HG03095 (cell line): ENCODE measurements at regions not wholly inside any gene's neighbourhood (a gene's known extent, or its start where the extent isn't known, plus 50 kb on each side); places are given as distances from the start of the nearest gene placed in this dataset.
"Not testable (repeated sequence)": the region's sequence is repeated elsewhere in the genome, so short reads cannot be mapped to it uniquely, and the experiment has no call there.

Source experiments
- ATAC-seq: cut with Tn5 transposase; IDR thresholded peaks from one replicate; pipeline ENCODE4 v1.9.1; 2021; ENCODE audit warnings: moderate library complexity; ENCODE audit not compliant: unreplicated experiment

DNA sequence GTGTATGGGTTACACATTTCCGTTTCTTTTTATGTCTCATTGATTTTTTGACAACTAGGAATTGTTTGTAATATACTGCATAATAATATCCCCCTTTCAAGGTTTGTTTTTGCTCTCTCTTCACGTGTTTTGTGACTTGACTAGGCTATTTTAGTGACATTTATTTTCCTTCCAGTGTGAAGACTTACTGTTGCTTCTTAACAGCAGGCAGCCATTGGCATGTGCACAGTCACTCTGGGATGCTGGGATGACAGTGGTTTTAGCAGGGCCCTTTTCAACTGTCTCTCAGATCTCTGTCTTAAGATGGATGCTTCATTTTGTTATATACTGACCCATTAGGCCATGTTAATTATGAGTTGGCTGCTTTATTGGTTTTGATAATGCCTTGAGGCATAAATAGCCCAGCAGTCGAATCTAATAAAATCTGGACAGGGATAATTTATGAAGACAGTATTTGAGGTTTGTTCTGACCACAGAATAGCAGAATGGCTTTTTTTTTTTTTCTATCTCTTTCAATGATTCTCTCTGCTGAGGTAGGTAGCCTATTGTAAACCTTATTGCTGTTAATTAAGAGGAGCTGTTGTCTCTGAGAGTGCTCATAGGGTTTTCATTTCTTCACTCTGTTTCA is 536.0 kb downstream of the GABRG2 start:
- no peak for ATAC-seq

DNA sequence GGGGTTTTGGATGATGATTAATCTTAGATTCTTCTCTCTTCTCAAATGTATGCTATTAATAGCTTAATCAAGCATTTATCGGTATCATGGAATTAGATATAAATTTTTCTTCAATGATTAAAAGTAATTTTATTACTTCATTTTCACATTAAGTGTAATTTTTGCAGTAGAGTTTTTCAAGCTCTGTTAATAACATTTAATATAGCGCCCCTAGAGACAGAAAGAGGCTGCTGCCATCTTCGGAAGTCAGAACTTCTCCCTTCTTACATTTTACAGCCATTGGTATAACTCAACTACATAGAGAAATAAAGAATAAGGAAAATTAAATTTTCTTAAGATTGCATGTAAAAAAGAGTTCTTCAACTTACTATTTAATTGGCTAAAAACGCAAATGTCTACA is 540.3 kb downstream of the GABRG2 start:
- no peak for ATAC-seq

DNA sequence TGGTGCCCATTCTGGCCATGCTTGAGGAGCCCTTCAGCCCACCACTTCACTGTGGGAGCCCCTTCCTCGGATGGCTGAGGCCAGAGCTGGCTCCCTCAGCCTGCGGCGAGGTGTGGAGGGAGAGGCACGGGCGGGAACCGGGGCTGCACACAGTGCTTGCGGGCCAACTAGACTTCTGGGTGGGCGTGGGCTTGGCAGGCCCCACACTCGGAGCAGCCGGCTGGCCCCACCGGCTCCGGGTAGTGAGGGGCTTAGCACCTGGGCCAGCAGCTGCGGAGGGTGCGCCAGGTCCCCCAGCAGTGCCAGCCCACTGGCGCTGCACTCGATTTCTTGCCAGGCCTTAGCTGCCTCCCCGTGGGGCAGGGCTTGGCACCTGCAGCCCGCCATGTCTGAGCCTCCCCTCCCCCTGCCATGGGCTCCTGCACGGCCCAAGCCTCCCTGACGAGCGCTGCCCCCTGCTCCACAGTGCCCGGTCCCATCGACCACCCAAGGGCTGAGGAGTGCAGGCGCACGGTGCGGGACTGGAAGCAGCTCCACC is 554.2 kb downstream of the GABRG2 start:
- ATAC-seq: not testable (repeated sequence)

DNA sequence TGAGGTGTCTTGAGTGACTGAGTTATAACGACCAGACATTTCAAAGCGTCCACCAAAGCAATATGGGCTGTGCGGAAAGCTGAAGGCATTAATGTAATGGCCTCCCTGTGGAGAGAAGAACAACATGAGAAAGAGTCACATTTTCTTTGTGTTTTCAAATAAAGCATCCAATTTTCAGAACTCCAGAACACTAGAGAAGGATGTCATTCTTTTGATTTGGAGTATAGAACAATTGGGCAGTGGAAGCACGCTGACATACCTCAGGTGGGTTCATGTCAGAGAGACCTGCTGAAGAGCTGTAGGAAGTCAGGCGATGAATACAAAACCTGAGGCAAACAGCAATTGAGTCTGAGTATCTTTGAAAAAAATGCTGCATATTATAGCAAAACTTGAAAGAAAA is 556.5 kb downstream of the GABRG2 start:
- ATAC-seq: no peak

DNA sequence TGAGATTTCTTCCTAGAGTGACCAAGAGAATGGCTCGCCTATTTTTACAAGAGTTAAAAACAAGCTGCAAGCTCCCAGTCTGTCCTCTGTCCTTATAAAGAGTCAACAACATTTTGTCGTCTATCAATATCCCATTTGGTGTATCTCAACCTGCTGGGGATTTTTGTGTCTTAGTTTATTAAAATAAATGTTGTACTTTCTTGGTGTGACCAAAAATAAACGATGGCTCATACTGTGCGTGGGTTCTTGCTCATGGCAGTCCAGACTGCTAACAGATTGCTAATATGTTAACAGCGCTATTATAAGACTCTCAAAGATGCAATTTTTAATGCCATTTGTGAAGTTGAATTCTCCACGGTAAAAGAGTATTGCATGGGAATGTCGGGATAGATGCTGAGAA is 569.9 kb downstream of the GABRG2 start:
- ATAC-seq: no peak

DNA sequence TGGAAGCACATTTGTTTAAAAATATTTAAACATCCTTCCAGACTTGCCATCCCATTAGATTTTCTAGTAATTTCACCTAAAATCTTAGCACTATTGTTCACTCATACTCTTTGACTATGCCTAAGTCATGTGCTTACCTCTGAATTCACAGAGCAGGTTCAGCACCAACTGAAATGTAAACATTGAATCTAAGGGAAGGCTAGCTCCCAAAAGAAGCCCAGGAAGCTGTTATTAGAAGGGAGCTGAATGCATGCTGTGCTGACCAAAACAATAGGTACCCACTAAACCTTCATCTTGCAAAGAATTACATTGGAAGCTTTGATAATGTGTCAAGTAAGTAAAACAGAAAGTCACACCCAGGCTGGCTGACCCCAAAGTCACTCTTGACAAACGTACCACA is 571.3 kb downstream of the GABRG2 start:
- ATAC-seq: no peak

DNA sequence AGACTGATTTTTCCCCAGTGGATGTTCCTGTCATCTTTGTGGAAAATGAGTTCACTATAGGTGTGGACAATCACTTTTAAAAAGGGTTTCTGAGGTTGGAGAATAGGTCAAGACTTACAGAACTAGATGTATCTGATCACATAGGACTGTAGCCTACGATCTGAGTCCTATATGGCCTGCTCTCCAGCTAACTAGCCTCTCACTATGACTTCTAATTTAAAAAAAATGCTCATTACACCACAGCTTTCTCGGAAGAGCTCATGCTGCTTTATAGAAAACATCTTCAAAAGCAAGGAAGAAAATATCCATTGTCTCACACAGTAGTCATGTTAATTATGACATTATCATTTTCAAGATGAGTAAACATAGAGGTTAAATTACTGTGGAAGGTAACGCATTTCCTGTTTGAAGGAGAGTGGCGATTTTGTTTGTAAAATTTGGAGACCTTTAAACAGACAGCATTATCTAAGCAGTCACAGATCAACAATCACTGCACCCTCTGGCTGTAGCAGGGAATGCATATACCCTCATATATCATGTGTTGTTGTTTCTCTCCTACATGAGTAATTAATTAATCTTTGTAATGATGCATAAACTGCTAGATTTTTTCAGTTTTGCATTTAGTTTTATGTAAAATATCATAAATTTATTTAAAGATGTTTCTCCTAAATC is 573.7 kb downstream of the GABRG2 start:
- ATAC-seq: no peak

DNA sequence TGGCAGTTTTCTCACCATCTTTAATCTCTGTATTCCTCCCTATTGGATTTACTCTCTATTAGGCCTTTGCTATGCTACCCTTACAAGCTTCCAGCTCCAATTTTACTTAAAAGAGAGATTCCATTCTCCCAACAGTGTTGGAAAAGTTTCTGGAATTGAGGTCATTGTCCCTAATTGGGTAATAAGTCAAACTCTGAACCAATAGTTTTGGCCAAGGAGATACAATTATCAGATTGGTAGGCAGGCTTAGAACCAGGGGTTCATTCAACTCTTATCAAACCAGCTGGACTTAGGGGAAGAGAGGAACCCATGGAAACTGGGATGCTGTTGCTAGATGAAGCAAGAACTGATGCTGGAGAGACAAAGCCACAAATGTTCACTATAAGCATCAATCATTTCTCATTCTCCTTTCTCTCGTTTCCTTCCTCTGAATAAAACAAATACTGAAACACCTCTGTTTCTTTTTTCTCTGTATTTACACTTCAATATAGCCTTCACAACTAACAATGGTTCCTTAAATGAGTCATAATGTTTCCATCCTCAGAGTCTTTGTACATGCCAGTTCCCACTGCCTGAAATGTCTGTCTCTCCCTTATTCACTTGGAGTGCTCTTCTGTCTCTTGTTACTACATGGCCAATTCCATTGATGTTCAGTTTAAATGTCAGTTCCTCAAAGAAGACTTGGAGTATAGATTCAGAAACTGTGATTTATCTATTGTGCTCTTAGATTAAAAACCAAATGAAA is 587.3 kb downstream of the GABRG2 start:
- ATAC-seq: no peak

DNA sequence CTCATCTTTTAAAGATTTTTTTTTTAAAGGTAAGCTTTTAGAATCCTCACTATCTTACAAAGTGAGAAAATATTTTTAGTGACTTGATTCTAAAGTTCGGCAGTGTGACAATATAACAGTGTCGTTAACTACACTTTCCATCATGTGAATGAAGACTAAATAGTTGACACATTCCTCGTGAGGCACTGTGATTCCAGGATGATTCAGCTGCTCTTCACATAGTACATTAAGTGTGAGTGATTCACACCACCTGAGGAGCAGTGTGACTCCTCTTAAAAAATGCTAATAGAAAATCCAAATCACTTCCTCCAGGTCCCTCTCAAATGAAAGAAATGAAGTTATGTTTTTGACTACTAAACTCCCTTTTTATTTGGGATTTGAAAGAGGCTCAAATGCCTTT is 589.5 kb downstream of the GABRG2 start:
- no peak for ATAC-seq

DNA sequence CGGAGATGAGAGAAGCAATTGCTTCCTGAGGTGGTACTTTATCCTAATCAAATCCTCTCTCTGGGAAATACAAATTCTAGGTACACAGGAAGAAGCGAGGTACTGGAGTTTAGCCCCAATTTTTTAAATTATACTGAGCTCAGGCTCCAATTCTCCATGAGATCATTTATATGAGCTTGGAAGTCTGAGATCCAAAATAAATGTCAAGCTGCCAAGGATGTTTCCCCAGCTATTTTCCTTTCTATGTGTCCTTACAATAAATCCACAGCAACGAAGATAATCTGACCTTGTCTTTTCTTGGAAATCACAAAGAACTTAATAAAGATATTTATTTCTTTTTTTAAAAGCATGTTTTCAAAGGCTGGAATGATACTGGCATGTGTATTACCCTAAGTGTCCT is 597.3 kb downstream of the GABRG2 start:
- no peak for ATAC-seq

DNA sequence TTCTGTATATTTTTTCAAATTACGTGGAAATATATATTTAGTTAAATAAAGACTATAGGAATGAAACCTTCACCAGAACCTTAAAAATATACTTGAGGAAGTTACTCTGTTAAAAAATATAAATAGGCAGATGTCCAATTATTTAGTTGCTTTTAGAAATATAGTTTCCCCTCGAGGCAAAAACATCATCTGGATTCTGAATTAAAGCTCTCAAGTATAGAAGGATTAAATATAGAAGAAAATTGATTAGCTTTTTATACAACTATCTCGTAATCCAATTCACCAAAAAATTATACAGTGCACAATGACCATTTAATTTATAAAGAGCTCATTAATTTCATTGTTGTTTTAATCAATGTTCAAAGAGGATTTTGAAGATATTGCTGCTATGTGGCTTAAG is 601.4 kb downstream of the GABRG2 start:
- no peak for ATAC-seq

DNA sequence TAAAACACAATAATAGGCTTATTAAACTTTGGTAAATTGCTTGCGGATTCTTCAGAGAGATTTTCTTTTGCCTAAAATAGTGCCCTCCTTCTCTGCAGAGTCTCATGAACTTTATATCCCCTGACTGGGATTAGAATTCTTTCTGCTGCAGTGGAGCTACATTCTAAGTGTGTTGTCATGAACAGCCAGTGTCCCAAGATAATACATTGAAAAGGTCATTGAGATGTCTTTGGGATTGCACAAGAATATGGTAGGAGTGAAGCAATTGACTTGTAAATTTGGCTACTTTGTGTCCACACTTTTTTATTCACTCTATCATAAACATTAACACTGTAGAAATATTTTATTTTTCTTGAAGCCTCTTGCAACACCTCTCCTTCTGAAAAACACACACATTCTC is 604.5 kb downstream of the GABRG2 start:
- no peak for ATAC-seq

DNA sequence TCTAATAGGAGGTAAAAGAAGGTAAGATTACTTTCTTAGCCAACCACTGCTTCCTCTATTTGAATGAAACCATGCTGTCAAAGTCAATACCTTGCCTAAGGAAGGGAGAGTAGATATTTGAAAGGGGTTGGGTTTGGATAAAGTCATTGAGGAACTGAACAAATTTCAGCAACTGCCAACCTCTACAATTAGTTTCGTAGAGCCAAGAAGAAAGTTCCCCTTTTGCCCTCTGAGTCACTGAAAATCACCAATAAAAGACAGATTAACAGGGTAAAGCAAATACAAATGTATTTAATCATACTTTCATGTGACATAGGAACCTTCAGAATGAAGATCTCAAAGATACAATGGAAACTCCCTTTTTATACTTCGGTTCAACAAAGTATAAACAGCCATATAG is 615.7 kb downstream of the GABRG2 start:
- ATAC-seq: no peak

DNA sequence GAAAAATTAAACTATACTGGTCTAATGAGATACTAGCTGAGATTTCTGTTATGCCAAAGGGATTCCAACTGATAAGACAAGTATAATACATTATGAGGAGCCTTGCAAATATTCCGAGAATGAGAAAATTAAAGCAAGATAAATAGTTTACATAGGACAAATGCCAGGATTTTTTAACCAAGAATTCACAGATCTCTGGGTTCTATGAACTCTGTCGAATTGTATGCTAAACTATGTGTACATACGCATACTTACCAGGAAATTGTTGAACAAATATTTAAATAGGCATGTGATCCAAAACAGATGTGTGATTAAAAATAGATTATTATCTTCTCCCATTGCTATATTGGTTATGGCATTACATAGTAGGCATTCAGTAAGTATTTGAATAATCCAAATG is 616.6 kb downstream of the GABRG2 start:
- ATAC-seq: no peak

DNA sequence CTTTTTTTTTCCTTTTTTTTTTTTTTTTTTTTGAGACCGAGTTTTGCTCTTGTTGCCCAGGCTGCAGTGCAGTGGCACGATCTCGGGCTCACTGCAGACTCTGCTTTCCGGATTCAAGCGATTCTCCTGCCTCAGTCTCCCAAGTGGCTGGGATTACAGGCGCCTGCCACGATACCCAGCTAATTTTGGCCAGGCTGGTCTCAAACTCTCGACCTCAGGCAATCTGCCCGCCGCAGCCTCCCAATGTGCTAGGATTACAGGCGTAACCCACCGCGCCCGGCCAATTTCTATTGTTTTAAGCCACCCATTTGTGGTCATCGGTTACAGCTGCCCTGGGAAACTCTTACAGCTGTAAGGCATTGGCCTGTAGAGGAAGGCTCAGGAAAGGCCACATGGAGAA is 617.7 kb downstream of the GABRG2 start:
- no peak for ATAC-seq

DNA sequence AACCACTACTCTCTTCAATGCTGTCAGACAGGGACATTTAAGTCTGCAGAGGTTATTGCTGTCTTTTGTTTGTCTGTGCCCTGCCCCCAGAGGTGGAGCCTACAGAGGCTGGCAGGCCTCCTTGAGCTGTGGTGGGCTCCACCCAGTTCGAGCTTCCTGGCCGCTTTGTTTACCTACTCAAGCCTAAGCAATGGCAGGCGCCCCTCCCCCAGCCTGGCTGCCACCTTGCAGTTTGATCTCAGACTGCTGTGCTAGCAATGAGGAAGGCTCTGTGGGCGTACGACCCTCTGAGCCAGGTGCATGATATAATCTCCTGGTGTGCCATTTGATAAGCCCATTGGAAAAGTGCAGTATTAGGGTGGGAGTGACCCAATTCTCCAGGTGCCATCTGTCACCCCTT is 628.7 kb downstream of the GABRG2 start:
- not testable (repeated sequence) for ATAC-seq

DNA sequence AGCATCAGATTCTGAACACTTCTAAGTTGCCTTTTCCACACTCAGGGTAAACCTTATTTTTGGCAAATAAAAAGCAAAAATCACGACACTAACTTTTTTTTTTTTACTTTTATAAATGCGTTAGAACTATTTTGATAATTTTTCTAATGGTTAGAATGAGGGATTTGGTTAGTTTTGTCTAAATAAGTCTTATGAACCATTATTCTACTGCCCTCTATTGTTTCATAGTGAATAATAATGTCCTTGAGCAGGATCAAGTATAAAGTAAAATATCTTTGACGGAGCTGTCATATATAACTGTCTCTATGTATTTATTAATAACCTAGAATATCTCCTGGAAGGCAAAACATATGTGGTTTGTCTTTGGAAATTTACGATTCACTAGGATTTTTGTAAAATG is 631.8 kb downstream of the GABRG2 start:
- no peak for ATAC-seq

DNA sequence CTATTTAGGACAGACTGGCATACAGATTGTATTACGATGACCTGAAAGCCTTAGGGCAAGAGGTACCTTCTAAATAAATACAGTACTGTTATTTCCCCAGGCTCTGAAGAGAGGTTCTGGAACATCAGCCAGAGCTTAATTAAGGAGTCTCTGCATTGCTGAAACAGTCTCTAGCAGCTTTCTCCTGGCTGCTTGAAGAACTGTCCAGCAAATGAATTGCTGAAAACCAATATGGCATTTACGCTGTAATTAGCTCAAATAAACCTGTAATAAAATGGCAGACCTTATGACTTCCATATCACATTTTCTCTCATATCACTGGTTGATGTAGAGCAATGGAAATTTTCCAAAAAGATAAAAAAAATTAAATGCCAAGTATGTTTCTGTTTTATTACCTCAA is 636.3 kb downstream of the GABRG2 start:
- ATAC-seq: no peak

DNA sequence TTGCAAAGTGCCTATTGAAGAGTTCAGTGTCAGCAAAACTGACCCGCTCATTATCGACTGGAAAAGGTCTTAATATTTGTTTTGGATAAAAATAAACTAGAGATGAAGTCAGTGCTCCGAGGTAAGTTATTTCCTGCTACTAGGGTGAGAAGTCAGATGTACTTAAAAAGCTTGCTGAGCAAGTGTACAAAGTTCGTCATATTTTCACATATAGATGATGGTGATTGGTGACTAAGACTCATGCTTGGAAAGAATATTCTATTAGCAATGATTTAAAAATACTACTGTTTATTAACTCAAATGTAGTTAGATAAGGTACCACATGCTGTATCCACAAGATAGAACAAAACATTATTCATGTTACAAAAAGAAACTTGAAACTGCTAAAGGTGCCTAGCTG is 643.7 kb downstream of the GABRG2 start:
- ATAC-seq: no peak

DNA sequence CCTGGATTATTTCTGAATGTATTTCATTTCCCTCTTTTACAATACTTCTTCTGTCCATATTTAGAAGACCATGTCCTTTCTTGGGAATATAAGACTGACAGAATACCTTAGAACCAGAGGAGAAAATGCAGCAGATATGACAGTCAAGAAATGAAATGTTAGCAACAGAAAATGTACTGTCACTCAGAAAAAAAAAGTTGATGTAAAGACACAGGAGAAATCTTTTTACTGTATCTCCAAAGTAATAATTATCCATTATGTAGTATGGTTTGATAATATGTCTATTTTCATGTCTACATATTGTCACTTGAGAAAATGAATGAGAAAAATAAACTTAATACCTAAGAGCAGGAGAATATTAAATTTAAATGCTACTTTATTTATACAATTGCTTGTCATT is 652.1 kb downstream of the GABRG2 start:
- no peak for ATAC-seq

DNA sequence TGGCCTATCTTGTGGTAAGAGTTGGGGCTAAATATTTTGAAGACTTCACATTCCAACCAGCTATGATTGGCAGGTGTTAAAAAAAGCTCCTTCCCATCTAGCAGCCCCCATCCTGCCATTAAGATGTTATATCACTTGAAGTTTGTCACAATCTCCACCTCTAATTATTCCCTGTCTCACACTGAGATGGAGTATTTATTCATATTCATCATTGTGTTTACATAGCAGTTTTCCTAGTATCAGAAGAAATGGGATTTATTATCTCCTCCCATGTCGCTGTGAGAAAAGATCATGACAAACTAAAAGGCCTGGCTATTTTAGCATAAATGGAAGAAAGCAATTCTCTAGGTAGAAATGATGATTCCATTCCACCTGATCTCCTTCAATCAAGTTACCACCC is 653.6 kb downstream of the GABRG2 start:
- ATAC-seq: no peak

DNA sequence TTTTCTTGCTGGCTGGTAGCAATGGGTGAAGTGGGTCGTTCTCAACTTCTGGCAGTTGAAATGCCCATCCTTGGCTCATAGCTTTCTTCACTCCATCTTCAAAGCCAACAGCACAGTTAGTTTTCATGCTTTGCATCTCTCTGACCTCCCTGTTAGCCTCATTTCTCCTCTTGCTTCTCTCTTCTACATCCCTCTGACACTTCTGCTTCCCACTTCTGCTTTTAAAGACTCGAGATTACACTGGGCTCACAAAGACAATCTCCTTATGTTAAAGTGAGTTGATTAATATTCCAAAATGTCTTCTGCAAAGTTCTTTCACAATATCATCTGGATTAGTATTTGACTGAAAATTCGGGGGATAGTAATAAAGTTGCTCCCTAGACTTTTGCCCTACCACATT is 684.8 kb upstream of the CCNG1 start:
- ATAC-seq: no peak
